ENCODE measurements at regions not wholly inside any gene's neighbourhood (a gene's known extent, or its start where the extent isn't known, plus 50 kb on each side); places are given as distances from the start of the nearest gene placed in this dataset.

DNA sequence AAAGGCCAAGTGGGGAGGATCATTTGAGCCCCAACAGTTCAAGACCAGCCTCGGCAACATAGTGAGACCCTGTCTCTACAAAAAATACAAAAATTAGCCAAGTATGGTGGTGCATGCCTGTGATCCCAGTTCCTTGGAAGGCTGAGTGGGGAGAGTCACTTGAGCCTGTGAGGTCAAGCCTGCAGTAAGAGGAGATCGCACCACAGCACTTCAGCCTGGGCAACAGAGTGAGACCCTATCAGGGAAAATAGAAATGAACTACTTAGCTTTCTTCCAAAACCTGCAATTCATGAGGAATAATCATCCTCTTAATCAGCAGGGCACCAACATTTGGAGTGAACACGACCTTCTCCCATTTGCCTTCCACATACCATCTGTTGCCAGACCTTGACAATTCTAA, 96.1 kb downstream of the OR2K2 start:
- no peaks in the 10 kb centered on the region for H3K9me3 ChIP-seq (ENCODE audit: control insufficient read depth, insufficient read depth, low read length)
- in situ Hi-C loops (cut with MboI; ENCODE audit: low sequenced_read_pairs): no loop called here
- H2BK120ac ChIP-seq (ENCODE audit: low read depth, low read length): no peak overlapping the region
- H2AK5ac ChIP-seq (ENCODE audit: low read depth, low read length): no peak overlapping the region
- no peak overlapping the region for H3K4ac ChIP-seq (ENCODE audit: low read depth, low read length)
- H3K23ac ChIP-seq (ENCODE audit: low read depth, low read length): no peak overlapping the region
- no peak overlapping the region for H3K27ac ChIP-seq (ENCODE audit: insufficient read depth, low read length)
- no CpG with 5 or more reads among the region's 3 CpGs for WGBS, 2 experiments (ENCODE audit: extremely low coverage in 2 of 2, insufficient read length in 1 of 2)
- H2AFZ ChIP-seq (replicated peaks; ENCODE audit: low read length, poor library complexity): no peak overlapping the region
- TF ChIP-seq MAFK (IDR thresholded peaks at IDR 0.05; ENCODE audit: low read depth, low read length): no peak
- TF ChIP-seq, protein P1, sequence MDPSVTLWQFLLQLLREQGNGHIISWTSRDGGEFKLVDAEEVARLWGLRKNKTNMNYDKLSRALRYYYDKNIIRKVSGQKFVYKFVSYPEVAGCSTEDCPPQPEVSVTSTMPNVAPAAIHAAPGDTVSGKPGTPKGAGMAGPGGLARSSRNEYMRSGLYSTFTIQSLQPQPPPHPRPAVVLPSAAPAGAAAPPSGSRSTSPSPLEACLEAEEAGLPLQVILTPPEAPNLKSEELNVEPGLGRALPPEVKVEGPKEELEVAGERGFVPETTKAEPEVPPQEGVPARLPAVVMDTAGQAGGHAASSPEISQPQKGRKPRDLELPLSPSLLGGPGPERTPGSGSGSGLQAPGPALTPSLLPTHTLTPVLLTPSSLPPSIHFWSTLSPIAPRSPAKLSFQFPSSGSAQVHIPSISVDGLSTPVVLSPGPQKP (IDR thresholded peaks at IDR 0.05; ENCODE audit: borderline replicate concordance, low read depth, low read length): no peak
- H3K4me1 ChIP-seq (ENCODE audit: control insufficient read depth, insufficient read depth, low read length): no peaks in the 10 kb centered on the region
- ChIA-PET POLR2A (ENCODE audit: unreplicated experiment) (no interaction called here), CTCF (no interaction called here)
- H4K91ac ChIP-seq (ENCODE audit: insufficient read depth, low read depth, low read length): no peak overlapping the region
- no peak overlapping the region for H3K14ac ChIP-seq (replicated peaks; ENCODE audit: low read depth, low read length)
- DNase-seq (no peak), ATAC-seq (ENCODE audit: low read depth) (no peak)
- no peak overlapping the region for H2BK5ac ChIP-seq (ENCODE audit: low read depth, low read length, poor library complexity, severe bottlenecking)
- H3K4me3 ChIP-seq (ENCODE audit: insufficient read depth, low read depth, low read length): no peak overlapping the region
- no peak overlapping the region for H3K4me2 ChIP-seq (ENCODE audit: low read depth, low read length)
- H3K56ac ChIP-seq (ENCODE audit: extremely low read depth, insufficient read depth, low read length): no peak overlapping the region
- no TSS peak for BruUV-seq (replicated peaks)
- no peaks in the 10 kb centered on the region for H3K27me3 ChIP-seq (ENCODE audit: control insufficient read depth, insufficient read depth, low read length)
- no peaks in the 10 kb centered on the region for H4K20me1 ChIP-seq (ENCODE audit: insufficient read depth, low read length)
- intact Hi-C loops (cut with micrococcal nuclease): no loop called here
- H3K9ac ChIP-seq (ENCODE audit: low read depth, low read length): no peak overlapping the region
- H3K36me3 ChIP-seq (ENCODE audit: control insufficient read depth, insufficient read depth, low read length): no peaks in the 10 kb centered on the region
- H4K8ac ChIP-seq (ENCODE audit: low read depth in 2 of 2, low read length in 2 of 2): no peak overlapping the region
- dilution Hi-C loops (cut with HindIII; ENCODE audit: low sequenced_read_pairs, unreplicated experiment): no loop called here
- no peaks in the 10 kb centered on the region for H3K79me1 ChIP-seq (ENCODE audit: low read depth in 1 of 2, low read length in 2 of 2)
- no peaks in the 10 kb centered on the region for H3K9me1 ChIP-seq (ENCODE audit: insufficient read depth, low read length)
- H2BK20ac ChIP-seq (ENCODE audit: low read depth, low read length): no peak overlapping the region
- no peak overlapping the region for H2BK15ac ChIP-seq (ENCODE audit: low read depth, low read length)
- H4K5ac ChIP-seq (ENCODE audit: low read depth, low read length): no peak overlapping the region
- H3K18ac ChIP-seq (ENCODE audit: low read depth, low read length): no peak overlapping the region
- no peak overlapping the region for H2AK9ac ChIP-seq (replicated peaks; ENCODE audit: low read depth, low read length, poor library complexity)

All from IMR-90 (cell line).